HCT116 (cell line): ENCODE measurements at regions not wholly inside any gene's neighbourhood (a gene's known extent, or its start where the extent isn't known, plus 50 kb on each side); places are given as distances from the start of the nearest gene placed in this dataset.

Source experiments
- ATAC-seq: fragments of 200-7000 bp; cut with Tn5 transposase; 2 replicates; pipeline ENCODE4 v1.9.1; 2020; ENCODE audit warnings: mild to moderate bottlenecking, moderate library complexity
- BruUV-seq: library from RNA; stranded (reverse); fragments of 400-500 nt; replicated peaks from 2 replicates; lab custom pipeline; 2021; lab: Mats Ljungman, UMichigan
- CTCF ChIA-PET: fragments of 300-600 bp; sonication (Branson Sonifier 250); formaldehyde crosslinking; loops from one replicate; lab custom pipeline; 2021; ENCODE audit warnings: antibody characterized with exemption; lab: Charles Lee
- POLR2A ChIA-PET: fragments of 300-600, 350-600 bp; sonication (Branson Sonifier 250); formaldehyde crosslinking; loops from one replicate; lab custom pipeline; 2021; ENCODE audit warnings: antibody characterized with exemption; lab: Charles Lee
- RAD21 ChIA-PET, 2 experiments: fragments of 300-600 bp; sonication (Branson Sonifier 250); formaldehyde crosslinking; loops; one replicate each; lab custom pipeline; 2023; ENCODE audit warnings: low total read pairs in 2 of 2; ENCODE audit not compliant: uncharacterized antibody in 2 of 2, unreplicated experiment in 2 of 2, low non-redundant PET in 1 of 2; lab: Charles Lee
- DNase-seq: peaks from one replicate; pipeline ENCODE4 v3.0.0-alpha.2; 2010; ENCODE audit warnings: low read depth, low spot score
- H2AFZ ChIP-seq: fragments of 200-600 bp; shearing (Covaris generic), sonication (generic); 2 replicates; pipeline ENCODE4 v1.6.1; 2017; ENCODE audit warnings: low read depth, mixed run types, mixed read lengths, antibody characterized with exemption, low read length; ENCODE audit not compliant: poor library complexity, severe bottlenecking
- H3K27ac ChIP-seq: 2 replicates; pipeline ENCODE4 v1.5.1; 2012; ENCODE audit warnings: low read depth, low read length
- H3K27me3 ChIP-seq: fragments of 200-600 bp; sonication (generic); 2 replicates; pipeline ENCODE4 v1.6.1; 2016; ENCODE audit warnings: mixed run types, low read length, mixed read lengths; ENCODE audit not compliant: insufficient read depth
- H3K36me3 ChIP-seq, 2 experiments: fragments of 200-500 bp in 1 of 2; fragments of 200-600 bp in 1 of 2; sonication (Bioruptor generic) in 1 of 2; sonication (generic) in 1 of 2; 2 replicates each; pipeline versions ENCODE4 v1.5.1 to v1.6.1; 2014 to 2016; ENCODE audit warnings: low read length in 2 of 2, inconsistent platforms in 1 of 2, mixed read lengths in 1 of 2, mixed run types in 1 of 2; ENCODE audit not compliant: insufficient read depth in 2 of 2, control insufficient read depth in 1 of 2
- H3K4me1 ChIP-seq, 2 experiments: fragments of 200-600 bp in 1 of 2; sonication (generic) in 1 of 2; 2 replicates each; pipeline versions ENCODE4 v1.5.1 to v1.6.1; 2012 to 2017; ENCODE audit warnings: low read length in 2 of 2, inconsistent platforms in 1 of 2, mild to moderate bottlenecking in 1 of 2, mixed read lengths in 1 of 2, mixed run types in 1 of 2, moderate library complexity in 1 of 2; ENCODE audit not compliant: insufficient read depth in 2 of 2, control insufficient read depth in 1 of 2
- H3K4me2 ChIP-seq: fragments of 200-600 bp; sonication (generic); 2 replicates; pipeline ENCODE4 v1.6.1; 2017; ENCODE audit warnings: mixed run types, low read length, mixed read lengths
- H3K4me3 ChIP-seq, 2 experiments: fragments of 200-600 bp in 1 of 2; sonication (generic) in 1 of 2; replicated peaks in 1 of 2; 2 replicates each; pipeline ENCODE4 v1.5.1; 2011 to 2016; ENCODE audit warnings: low read length in 2 of 2, control low read depth in 1 of 2, low read depth in 1 of 2, mild to moderate bottlenecking in 1 of 2, mixed read lengths in 1 of 2, mixed run types in 1 of 2
- H3K79me2 ChIP-seq: fragments of 200-600 bp; sonication (generic); 2 replicates; pipeline ENCODE4 v1.6.1; 2017; ENCODE audit warnings: mild to moderate bottlenecking, mixed run types, low read length, moderate library complexity, mixed read lengths; ENCODE audit not compliant: insufficient read depth
- H3K9ac ChIP-seq: fragments of 200-600 bp; sonication (generic); 2 replicates; pipeline ENCODE4 v1.6.1; 2016; ENCODE audit warnings: low read length, mixed read lengths
- H3K9me2 ChIP-seq: fragments of 200-600 bp; sonication (generic), shearing (Covaris generic); 2 replicates; pipeline ENCODE4 v1.6.1; 2017; ENCODE audit warnings: mixed run types, mild to moderate bottlenecking, moderate library complexity; ENCODE audit not compliant: insufficient read depth
- H3K9me3 ChIP-seq, 2 experiments: fragments of 200-500 bp in 1 of 2; fragments of 200-600 bp in 1 of 2; sonication (Bioruptor generic) in 1 of 2; sonication (generic) in 1 of 2; 2 replicates each; pipeline ENCODE4 v1.6.1; 2014 to 2017; ENCODE audit warnings: low read length in 2 of 2, mixed read lengths in 2 of 2, inconsistent platforms in 1 of 2, low read depth in 1 of 2, mild to moderate bottlenecking in 1 of 2, mixed run types in 1 of 2, moderate library complexity in 1 of 2; ENCODE audit not compliant: control insufficient read depth in 1 of 2, insufficient read depth in 1 of 2
- H4K20me1 ChIP-seq: fragments of 200-600 bp; sonication (generic), shearing (Covaris generic); 2 replicates; pipeline ENCODE4 v1.6.1; 2017; ENCODE audit warnings: mixed run types, mild to moderate bottlenecking, moderate library complexity; ENCODE audit not compliant: insufficient read depth
- ATF3 ChIP-seq: IDR thresholded peaks from 2 replicates; pipeline ENCODE4 v1.6.1; 2012
- CBX3 ChIP-seq: IDR thresholded peaks from 2 replicates; pipeline ENCODE4 v1.6.1; 2012; ENCODE audit warnings: low read depth
- CTCF ChIP-seq, 3 experiments: fragments of 200-600 bp in 1 of 3; sonication (generic) in 1 of 3; IDR thresholded peaks in 2 of 3; conservative IDR thresholded peaks in 1 of 3; 2 replicates each; pipeline ENCODE4 v1.5.1; 2012 to 2017; ENCODE audit warnings: low read depth in 2 of 3, low read length in 2 of 3, antibody characterized with exemption in 1 of 3, borderline replicate concordance in 1 of 3, control low read depth in 1 of 3, mild to moderate bottlenecking in 1 of 3, mixed read lengths in 1 of 3, mixed run types in 1 of 3, moderate library complexity in 1 of 3; ENCODE audit not compliant: insufficient read depth in 1 of 3
- EGR1 ChIP-seq: IDR thresholded peaks from 2 replicates; pipeline ENCODE4 v1.6.1; 2012; ENCODE audit warnings: low read depth
- EZH2 ChIP-seq: fragments of 200-600 bp; sonication (generic); IDR thresholded peaks from 2 replicates; pipeline ENCODE4 v1.6.1; 2017; ENCODE audit warnings: antibody characterized with exemption, mixed run types
- EZH2phosphoT487 ChIP-seq: fragments of 200-600 bp; IDR thresholded peaks from 2 replicates; pipeline ENCODE4 v1.6.1; 2018; ENCODE audit warnings: antibody characterized with exemption, borderline replicate concordance
- JUND ChIP-seq: IDR thresholded peaks from 2 replicates; pipeline ENCODE4 v1.6.1; 2012
- MAX ChIP-seq: IDR thresholded peaks from 2 replicates; pipeline ENCODE4 v1.6.1; 2012
- POLR2AphosphoS5 ChIP-seq: IDR thresholded peaks from 2 replicates; pipeline ENCODE4 v1.6.1; 2011; ENCODE audit warnings: mild to moderate bottlenecking, low read depth, low read length, moderate library complexity
- RAD21 ChIP-seq: IDR thresholded peaks from 2 replicates; pipeline ENCODE4 v1.6.1; 2012; ENCODE audit warnings: low read depth, mild to moderate bottlenecking
- REST ChIP-seq: IDR thresholded peaks from 2 replicates; pipeline ENCODE4 v1.6.1; 2012; ENCODE audit warnings: low read depth
- SIN3A ChIP-seq: IDR thresholded peaks from 2 replicates; pipeline ENCODE4 v1.6.1; 2012; ENCODE audit warnings: low read depth
- SRF ChIP-seq: IDR thresholded peaks from 2 replicates; pipeline ENCODE4 v1.6.1; 2012; ENCODE audit warnings: low read depth
- ZBTB33 ChIP-seq: IDR thresholded peaks from 2 replicates; pipeline ENCODE4 v1.6.1; 2011; ENCODE audit warnings: mild to moderate bottlenecking, low read length, moderate library complexity; ENCODE audit not compliant: insufficient replicate concordance; ENCODE audit errors: extremely low read depth
- ZNF274 ChIP-seq: fragments of 200-500 bp; sonication (Bioruptor generic); IDR thresholded peaks from 2 replicates; pipeline ENCODE4 v1.6.1; 2014; ENCODE audit warnings: mild to moderate bottlenecking, low read depth, low read length, inconsistent platforms
- intact Hi-C: fragments of 100-400 bp; cut with micrococcal nuclease; formaldehyde crosslinking; loops from 2 replicates; pipeline ENCODE4 v1.10.0; 2022

GRCh38 chr9:79021084-79021483, 550.7 kb upstream of the TLE4 start:
- no peaks in the 10 kb centered on the region for H3K36me3 ChIP-seq
- H3K4me2 ChIP-seq, result no peak overlapping the region
- no peaks in the 10 kb centered on the region for H3K79me2 ChIP-seq
- no peak overlapping the region for H3K27ac ChIP-seq
- BruUV-seq, result no TSS peak
- peaks cover 8 to 21% of the 10 kb centered on the region in 2 experiments; a peak in 3 of 4 replicates for H3K4me1 ChIP-seq
- TF ChIP-seq EGR1 (no peak), EZH2phosphoT487 (no peak), ZBTB33 (no peak), SRF (no peak), ATF3 (no peak), POLR2AphosphoS5 (no peak), MAX (no peak), RAD21 (no peak), JUND (no peak), SIN3A (no peak), CTCF (IDR thresholded peaks at IDR 0.05 in 2 of 3, conservative IDR thresholded peaks at IDR 0.05 in 1 of 3; ENCODE audit: borderline replicate concordance in 1 of 3, insufficient read depth in 1 of 3, low read depth in 2 of 3, low read length in 2 of 3) (no peak), ZNF274 (no peak), EZH2 (no peak), CBX3 (no peak), REST (no peak)
- no peaks in the 10 kb centered on the region for H3K9me2 ChIP-seq
- no peak for DNase-seq
- H3K9me3 ChIP-seq, result no peaks in the 10 kb centered on the region
- ChIA-PET POLR2A (interaction anchor here (0.6 kb wide), 1 partner anchor 212 kb away, joined by 4 read pairs; no protein-coding TSS in a partner anchor), RAD21 (no interaction called here), CTCF (no interaction called here)
- no peaks in the 10 kb centered on the region for H4K20me1 ChIP-seq
- H3K9ac ChIP-seq, result no peak overlapping the region
- no peak for ATAC-seq
- H2AFZ ChIP-seq, result no peak overlapping the region
- no peaks in the 10 kb centered on the region for H3K27me3 ChIP-seq
- H3K4me3 ChIP-seq, result no peak overlapping the region
- intact Hi-C loops, result no loop called here
